C4-2B (cell line): ENCODE measurements at regions not wholly inside any gene's neighbourhood (a gene's known extent, or its start where the extent isn't known, plus 50 kb on each side); places are given as distances from the start of the nearest gene placed in this dataset.

Experiments
- ZFX ChIP-seq: fragments of 450-650 bp; IDR thresholded peaks from 2 replicates; pipeline ENCODE4 v1.6.1; 2017
- TF ChIP-seq, protein P1 (sequence below): fragments of 450-650 bp; conservative IDR thresholded peaks from 2 replicates; pipeline ENCODE4 v1.5.1; 2017; ENCODE audit warnings: mild to moderate bottlenecking

DNA sequence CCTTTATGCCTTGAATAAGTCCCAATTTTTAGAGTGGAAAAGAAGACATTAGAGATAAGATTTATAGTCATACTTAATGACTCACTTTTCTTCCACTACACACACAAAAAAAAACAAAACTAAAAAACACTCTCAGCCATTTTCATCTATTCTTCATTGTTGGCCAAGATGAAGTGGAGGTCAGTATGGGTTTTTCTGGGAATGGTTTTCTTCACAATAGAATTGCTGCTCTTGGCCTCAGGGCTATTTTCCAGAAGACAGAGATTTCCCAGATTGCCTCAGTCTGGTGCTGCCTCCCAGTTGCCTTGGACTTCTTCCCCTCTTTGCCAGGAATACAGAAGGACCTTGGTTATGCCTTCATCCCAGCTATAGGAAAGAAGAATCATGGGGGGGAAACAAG is 463.7 kb downstream of the TMEM232 start:
- TF ChIP-seq, protein P1, sequence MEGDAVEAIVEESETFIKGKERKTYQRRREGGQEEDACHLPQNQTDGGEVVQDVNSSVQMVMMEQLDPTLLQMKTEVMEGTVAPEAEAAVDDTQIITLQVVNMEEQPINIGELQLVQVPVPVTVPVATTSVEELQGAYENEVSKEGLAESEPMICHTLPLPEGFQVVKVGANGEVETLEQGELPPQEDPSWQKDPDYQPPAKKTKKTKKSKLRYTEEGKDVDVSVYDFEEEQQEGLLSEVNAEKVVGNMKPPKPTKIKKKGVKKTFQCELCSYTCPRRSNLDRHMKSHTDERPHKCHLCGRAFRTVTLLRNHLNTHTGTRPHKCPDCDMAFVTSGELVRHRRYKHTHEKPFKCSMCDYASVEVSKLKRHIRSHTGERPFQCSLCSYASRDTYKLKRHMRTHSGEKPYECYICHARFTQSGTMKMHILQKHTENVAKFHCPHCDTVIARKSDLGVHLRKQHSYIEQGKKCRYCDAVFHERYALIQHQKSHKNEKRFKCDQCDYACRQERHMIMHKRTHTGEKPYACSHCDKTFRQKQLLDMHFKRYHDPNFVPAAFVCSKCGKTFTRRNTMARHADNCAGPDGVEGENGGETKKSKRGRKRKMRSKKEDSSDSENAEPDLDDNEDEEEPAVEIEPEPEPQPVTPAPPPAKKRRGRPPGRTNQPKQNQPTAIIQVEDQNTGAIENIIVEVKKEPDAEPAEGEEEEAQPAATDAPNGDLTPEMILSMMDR, result no peak
- no peak for TF ChIP-seq ZFX
